Uterus (tissue), 3 donors: ENCODE measurements at regions not wholly inside any gene's neighbourhood (a gene's known extent, or its start where the extent isn't known, plus 50 kb on each side); places are given as distances from the start of the nearest gene placed in this dataset.

ENCODE experiments used
- DNase-seq, 2 donors: peaks; one replicate each; pipeline ENCODE4 v3.0.0-alpha.2; 2019 to 2020
- H3K27ac ChIP-seq, 2 donors: fragments of 200-600 bp; sonication (generic); 1 replicate in 1 of 2; 2 replicates in 1 of 2; pipeline ENCODE4 v1.5.1; 2016 to 2018
- H3K27me3 ChIP-seq, 2 donors: fragments of 200-600 bp; sonication (generic); one replicate each; pipeline ENCODE4 v1.5.1; 2018 to 2019; ENCODE audit warnings: control low read depth in 1 of 2
- H3K36me3 ChIP-seq, 2 donors: fragments of 200-600 bp; sonication (generic); one replicate each; pipeline ENCODE4 v1.5.1; 2019; ENCODE audit warnings: control low read depth in 1 of 2
- H3K4me1 ChIP-seq, 2 donors: fragments of 200-600 bp; sonication (generic); one replicate each; pipeline ENCODE4 v1.5.1; 2018 to 2019; ENCODE audit warnings: control low read depth in 1 of 2
- H3K4me3 ChIP-seq, 2 donors: fragments of 200-600 bp; sonication (generic); 1 replicate in 1 of 2; 2 replicates in 1 of 2; pipeline ENCODE4 v1.5.1; 2018 to 2019; ENCODE audit warnings: mild to moderate bottlenecking in 1 of 2
- H3K9me3 ChIP-seq, 2 donors: fragments of 200-600 bp; sonication (generic); one replicate each; pipeline ENCODE4 v1.5.1; 2019; ENCODE audit warnings: control low read depth in 1 of 2
- CTCF ChIP-seq, 4 experiments: fragments of 200-600 bp in 2 of 4; fragments of 450-650 bp in 2 of 4; sonication (generic) in 2 of 4; IDR thresholded peaks; one replicate each; pipeline ENCODE4 v1.5.1; 2016 to 2019; ENCODE audit warnings: antibody characterized with exemption in 4 of 4, mild to moderate bottlenecking in 2 of 4, moderate library complexity in 1 of 4
- POLR2A ChIP-seq, 2 donors: fragments of 450-650 bp; IDR thresholded peaks; one replicate each; pipeline ENCODE4 v1.6.1; 2016; ENCODE audit warnings: antibody characterized with exemption in 2 of 2, mild to moderate bottlenecking in 1 of 2, moderate library complexity in 1 of 2
- intact Hi-C: fragments of 100-400 bp; cut with DNase I; formaldehyde crosslinking; loops from one replicate; pipeline ENCODE4 v1.15.1; 2023; ENCODE audit warnings: low total_unique reads
- donor health status: DM: yes; HTN: yes; CAD: no.

- no peaks in the 10 kb centered on the region for H3K9me3 ChIP-seq
- DNase-seq: no peak
- no peak for TF ChIP-seq POLR2A (IDR thresholded peaks at IDR 0.05)
- no peak for TF ChIP-seq CTCF (IDR thresholded peaks at IDR 0.05)
- H3K36me3 ChIP-seq: no peaks in the 10 kb centered on the region
- H3K4me3 ChIP-seq: no peak overlapping the region
- no peaks in the 10 kb centered on the region for H3K4me1 ChIP-seq
- no peaks in the 10 kb centered on the region for H3K27me3 ChIP-seq
- H3K27ac ChIP-seq: no peak overlapping the region
- intact Hi-C loops: no loop called here
These were observed 307.8 kb downstream of the C11orf87 start for GRCh38 chr11:109729761-109730160.

- intact Hi-C loops: no loop called here
- DNase-seq: no peak
- Histone ChIP-seq H3K4me3 (no peak overlapping the region), H3K4me1 (no peaks in the 10 kb centered on the region), H3K9me3 (no peaks in the 10 kb centered on the region), H3K27me3 (no peaks in the 10 kb centered on the region), H3K36me3 (no peaks in the 10 kb centered on the region), H3K27ac (no peak overlapping the region)
- TF ChIP-seq POLR2A (IDR thresholded peaks at IDR 0.05) (no peak), CTCF (IDR thresholded peaks at IDR 0.05) (no peak)
These were observed 308.7 kb downstream of the C11orf87 start for GRCh38 chr11:109730669-109731068.

- intact Hi-C loops: no loop called here
- Histone ChIP-seq H3K36me3 (no peaks in the 10 kb centered on the region), H3K9me3 (no peaks in the 10 kb centered on the region), H3K27me3 (no peaks in the 10 kb centered on the region), H3K27ac (no peak overlapping the region), H3K4me1 (no peaks in the 10 kb centered on the region), H3K4me3 (no peak overlapping the region)
- DNase-seq: no peak
- TF ChIP-seq CTCF (IDR thresholded peaks at IDR 0.05) (no peak), POLR2A (IDR thresholded peaks at IDR 0.05) (no peak)
These were observed 309.5 kb downstream of the C11orf87 start for GRCh38 chr11:109731451-109731850.

- H3K36me3 ChIP-seq: no peaks in the 10 kb centered on the region
- intact Hi-C loops: no loop called here
- no peak for TF ChIP-seq CTCF (IDR thresholded peaks at IDR 0.05)
- TF ChIP-seq POLR2A (IDR thresholded peaks at IDR 0.05): no peak
- DNase-seq: no peak
- no peak overlapping the region for H3K27ac ChIP-seq
- no peak overlapping the region for H3K4me3 ChIP-seq
- no peaks in the 10 kb centered on the region for H3K27me3 ChIP-seq
- H3K9me3 ChIP-seq: no peaks in the 10 kb centered on the region
- no peaks in the 10 kb centered on the region for H3K4me1 ChIP-seq
These were observed 311.3 kb downstream of the C11orf87 start for GRCh38 chr11:109733245-109733644.

- Histone ChIP-seq H3K36me3 (no peaks in the 10 kb centered on the region), H3K27ac (no peak overlapping the region), H3K9me3 (no peaks in the 10 kb centered on the region), H3K4me3 (no peak overlapping the region), H3K4me1 (no peaks in the 10 kb centered on the region), H3K27me3 (no peaks in the 10 kb centered on the region)
- intact Hi-C loops: no loop called here
- no peak for DNase-seq
- TF ChIP-seq POLR2A (IDR thresholded peaks at IDR 0.05) (no peak), CTCF (IDR thresholded peaks at IDR 0.05) (no peak)
These were observed 312.6 kb downstream of the C11orf87 start for GRCh38 chr11:109734566-109734965.
